Nephron (organoid): ENCODE measurements at regions not wholly inside any gene's neighbourhood (a gene's known extent, or its start where the extent isn't known, plus 50 kb on each side); places are given as distances from the start of the nearest gene placed in this dataset.

Experiments used
- H3K27ac Mint-ChIP-seq, 3 experiments: 2 replicates each; pipeline ENCODE4 v1.8.0; 2020; ENCODE audit warnings: mixed read lengths in 3 of 3, mild to moderate bottlenecking in 2 of 3, moderate library complexity in 1 of 3
- H3K27me3 Mint-ChIP-seq: 2 replicates; pipeline ENCODE4 v1.8.0; 2021; ENCODE audit warnings: low read depth, mild to moderate bottlenecking, moderate library complexity, mixed read lengths
- H3K36me3 Mint-ChIP-seq: 2 replicates; pipeline ENCODE4 v1.8.0; 2020; ENCODE audit warnings: low read depth, mixed read lengths
- H3K4me1 Mint-ChIP-seq: 2 replicates; pipeline ENCODE4 v1.8.0; 2020; ENCODE audit warnings: mixed read lengths
- H3K4me3 Mint-ChIP-seq, 3 experiments: 2 replicates each; pipeline ENCODE4 v1.8.0; 2020; ENCODE audit warnings: mild to moderate bottlenecking in 3 of 3, mixed read lengths in 3 of 3, moderate library complexity in 2 of 3
- H3K9me3 Mint-ChIP-seq: 2 replicates; pipeline ENCODE4 v1.8.0; 2020; ENCODE audit warnings: mixed read lengths
- TF ChIP-seq, protein P1 (sequence below), 3 experiments: fragments of 200-600 bp; sonication (generic); IDR thresholded peaks; one replicate each; pipeline ENCODE4 v1.5.0; 2021; ENCODE audit warnings: antibody characterized with exemption in 3 of 3; ENCODE audit not compliant: unreplicated experiment in 3 of 3

DNA sequence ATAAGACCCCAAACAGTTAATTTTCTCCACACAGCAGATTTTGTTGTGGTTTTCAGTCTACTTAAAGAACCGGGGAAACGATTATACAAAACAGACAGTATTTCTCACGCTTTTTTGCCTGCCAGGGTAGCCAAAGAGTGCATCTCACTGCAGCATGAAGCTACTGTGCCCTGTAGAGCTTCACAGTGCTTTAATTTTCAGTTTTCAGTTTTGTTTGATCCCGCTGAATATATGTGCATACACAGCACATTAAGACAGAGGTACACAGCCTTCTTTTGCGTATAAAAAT is 215.0 kb downstream of the TEX29 start:
- Mint-ChIP-seq H3K36me3 (no peaks in the 10 kb centered on the region), H3K9me3 (no peaks in the 10 kb centered on the region), H3K27me3 (peaks cover 98% of the 10 kb centered on the region), H3K4me1 (peaks cover 6% of the 10 kb centered on the region), H3K4me3 (no peak overlapping the region), H3K27ac (no peak overlapping the region)
- TF ChIP-seq, protein P1, sequence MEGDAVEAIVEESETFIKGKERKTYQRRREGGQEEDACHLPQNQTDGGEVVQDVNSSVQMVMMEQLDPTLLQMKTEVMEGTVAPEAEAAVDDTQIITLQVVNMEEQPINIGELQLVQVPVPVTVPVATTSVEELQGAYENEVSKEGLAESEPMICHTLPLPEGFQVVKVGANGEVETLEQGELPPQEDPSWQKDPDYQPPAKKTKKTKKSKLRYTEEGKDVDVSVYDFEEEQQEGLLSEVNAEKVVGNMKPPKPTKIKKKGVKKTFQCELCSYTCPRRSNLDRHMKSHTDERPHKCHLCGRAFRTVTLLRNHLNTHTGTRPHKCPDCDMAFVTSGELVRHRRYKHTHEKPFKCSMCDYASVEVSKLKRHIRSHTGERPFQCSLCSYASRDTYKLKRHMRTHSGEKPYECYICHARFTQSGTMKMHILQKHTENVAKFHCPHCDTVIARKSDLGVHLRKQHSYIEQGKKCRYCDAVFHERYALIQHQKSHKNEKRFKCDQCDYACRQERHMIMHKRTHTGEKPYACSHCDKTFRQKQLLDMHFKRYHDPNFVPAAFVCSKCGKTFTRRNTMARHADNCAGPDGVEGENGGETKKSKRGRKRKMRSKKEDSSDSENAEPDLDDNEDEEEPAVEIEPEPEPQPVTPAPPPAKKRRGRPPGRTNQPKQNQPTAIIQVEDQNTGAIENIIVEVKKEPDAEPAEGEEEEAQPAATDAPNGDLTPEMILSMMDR (IDR thresholded peaks at IDR 0.05; ENCODE audit: unreplicated experiment in 3 of 3) = no peak

DNA sequence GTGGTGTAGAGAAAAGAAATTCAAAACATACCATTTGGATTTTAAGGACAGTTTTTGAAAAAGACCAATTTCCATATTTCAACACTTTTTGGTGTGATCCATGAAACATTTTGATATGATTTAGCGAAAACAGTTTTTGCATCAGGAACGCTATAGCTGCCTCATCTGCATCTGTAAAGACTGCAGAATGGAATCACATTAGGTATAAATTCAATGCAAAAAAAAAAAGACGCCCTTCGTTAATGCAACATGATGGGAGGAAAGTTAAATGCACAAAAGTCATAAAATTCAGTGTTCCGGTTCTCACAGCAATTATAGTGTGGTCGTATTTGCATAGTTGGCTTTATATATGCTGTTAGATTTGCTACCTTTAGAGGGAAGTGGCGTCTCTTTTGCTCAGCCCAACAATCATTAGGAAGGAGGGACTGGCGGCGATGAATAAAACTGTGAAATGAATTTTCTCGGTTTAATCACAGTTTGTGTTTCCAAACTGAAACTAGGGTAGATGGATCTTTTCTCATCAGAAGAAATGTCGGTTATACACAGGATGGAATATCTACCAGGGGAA is 215.7 kb downstream of the TEX29 start:
- Mint-ChIP-seq H3K27me3 (peaks cover 99% of the 10 kb centered on the region), H3K27ac (no peak overlapping the region), H3K36me3 (no peaks in the 10 kb centered on the region), H3K4me1 (peaks cover 6% of the 10 kb centered on the region), H3K9me3 (no peaks in the 10 kb centered on the region), H3K4me3 (no peak overlapping the region)
- TF ChIP-seq, protein P1 (IDR thresholded peaks at IDR 0.05; ENCODE audit: unreplicated experiment in 3 of 3) = no peak

DNA sequence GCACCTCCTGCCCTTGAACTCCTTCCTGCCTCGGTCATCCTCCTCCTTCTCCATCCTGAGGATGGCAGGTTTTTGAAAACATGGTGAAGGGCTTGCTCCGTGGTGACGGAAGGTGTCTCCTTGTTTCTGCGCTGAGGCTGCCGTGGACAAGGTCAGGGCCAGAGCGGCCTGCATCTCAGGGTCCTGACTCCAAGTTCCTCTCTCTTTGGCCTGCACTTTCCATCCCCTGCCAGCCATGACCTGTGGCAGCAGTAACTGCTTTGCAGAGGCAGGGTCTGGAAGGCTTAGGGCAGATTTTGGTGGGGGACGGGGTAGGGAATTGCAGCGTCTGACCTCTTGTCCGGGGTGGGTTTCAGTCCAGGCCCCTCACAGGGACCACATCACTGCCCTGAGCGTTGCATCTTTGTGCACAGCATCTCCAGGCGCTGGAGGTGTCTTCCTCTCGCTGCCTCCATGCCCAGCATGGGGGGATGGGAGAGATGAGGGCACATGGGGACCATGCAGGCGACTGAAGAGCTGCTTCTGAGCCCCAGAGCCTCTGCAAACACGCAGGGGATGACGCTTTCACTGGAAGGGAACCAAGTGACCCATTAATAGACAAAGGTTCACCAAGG is 216.8 kb downstream of the TEX29 start:
- no peaks in the 10 kb centered on the region for H3K4me1 Mint-ChIP-seq
- TF ChIP-seq, protein P1 (IDR thresholded peaks at IDR 0.05; ENCODE audit: unreplicated experiment in 3 of 3) = no peak
- H3K4me3 Mint-ChIP-seq = no peak overlapping the region
- peaks cover 100% of the 10 kb centered on the region for H3K27me3 Mint-ChIP-seq
- H3K36me3 Mint-ChIP-seq = no peaks in the 10 kb centered on the region
- H3K9me3 Mint-ChIP-seq = no peaks in the 10 kb centered on the region
- H3K27ac Mint-ChIP-seq = no peak overlapping the region

DNA sequence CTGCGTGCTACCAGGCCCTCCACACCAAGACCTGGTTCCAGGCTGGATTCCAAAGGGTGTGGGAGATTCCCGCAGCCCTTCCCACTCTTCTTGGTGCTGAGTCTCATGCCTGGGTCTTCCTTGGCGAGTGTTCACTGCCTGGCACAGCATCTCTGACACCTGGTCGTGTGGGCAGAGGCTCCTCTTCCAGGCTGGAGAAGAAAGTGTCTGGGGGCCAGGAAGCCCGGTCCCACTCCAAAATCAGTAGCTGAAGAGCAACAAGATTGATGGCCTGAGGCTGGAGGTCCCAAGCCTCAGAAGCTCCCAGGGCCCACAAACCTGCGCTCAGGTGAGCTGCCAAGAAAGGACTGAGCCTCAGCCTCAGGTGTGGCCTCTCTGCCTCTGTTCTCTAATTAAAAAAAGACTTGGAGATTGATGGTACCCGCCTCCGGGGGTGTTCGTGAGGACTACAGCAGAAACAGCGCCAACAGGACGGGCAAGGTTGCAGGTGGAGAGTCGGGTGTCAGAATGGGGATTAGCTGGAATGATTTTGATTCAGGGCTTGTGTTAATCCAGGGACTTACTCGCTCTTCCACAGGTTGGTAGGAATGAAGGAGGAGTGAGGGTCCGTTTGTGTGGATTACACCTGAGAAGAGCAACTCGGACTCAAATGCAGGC is 217.5 kb downstream of the TEX29 start:
- Mint-ChIP-seq H3K36me3 (no peaks in the 10 kb centered on the region), H3K4me3 (no peak overlapping the region), H3K9me3 (peaks cover under 1% of the 10 kb centered on the region), H3K27ac (no peak overlapping the region), H3K4me1 (no peaks in the 10 kb centered on the region), H3K27me3 (peaks cover 100% of the 10 kb centered on the region)
- TF ChIP-seq, protein P1 (IDR thresholded peaks at IDR 0.05; ENCODE audit: unreplicated experiment in 3 of 3) = no peak

DNA sequence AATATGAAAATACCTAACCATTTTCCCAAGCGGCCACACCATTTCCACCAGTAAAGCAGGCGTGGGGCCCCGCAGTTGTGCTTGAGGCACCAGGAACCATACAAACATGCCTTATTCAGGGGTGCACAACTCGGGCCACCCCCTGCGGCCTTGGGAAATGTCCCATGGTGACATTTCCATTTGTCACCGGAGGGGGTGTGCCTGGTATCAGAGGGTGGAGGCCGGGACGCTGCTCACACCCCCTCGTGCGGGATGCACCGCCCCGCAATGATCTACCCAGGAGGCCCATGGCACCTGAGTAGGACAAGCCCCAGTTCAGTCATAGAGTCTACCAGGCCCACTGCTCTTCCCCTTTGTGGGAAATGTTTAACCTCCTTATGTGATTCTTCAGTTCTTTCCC is 218.8 kb downstream of the TEX29 start:
- Mint-ChIP-seq H3K27ac (no peak overlapping the region), H3K36me3 (no peaks in the 10 kb centered on the region), H3K27me3 (peaks cover 94% of the 10 kb centered on the region), H3K4me1 (no peaks in the 10 kb centered on the region), H3K4me3 (no peak overlapping the region), H3K9me3 (peaks cover 4% of the 10 kb centered on the region)
- TF ChIP-seq, protein P1 (IDR thresholded peaks at IDR 0.05; ENCODE audit: unreplicated experiment in 3 of 3) = no peak
